ENCODE measurements at regions not wholly inside any gene's neighbourhood (a gene's known extent, or its start where the extent isn't known, plus 50 kb on each side); places are given as distances from the start of the nearest gene placed in this dataset.

DNA sequence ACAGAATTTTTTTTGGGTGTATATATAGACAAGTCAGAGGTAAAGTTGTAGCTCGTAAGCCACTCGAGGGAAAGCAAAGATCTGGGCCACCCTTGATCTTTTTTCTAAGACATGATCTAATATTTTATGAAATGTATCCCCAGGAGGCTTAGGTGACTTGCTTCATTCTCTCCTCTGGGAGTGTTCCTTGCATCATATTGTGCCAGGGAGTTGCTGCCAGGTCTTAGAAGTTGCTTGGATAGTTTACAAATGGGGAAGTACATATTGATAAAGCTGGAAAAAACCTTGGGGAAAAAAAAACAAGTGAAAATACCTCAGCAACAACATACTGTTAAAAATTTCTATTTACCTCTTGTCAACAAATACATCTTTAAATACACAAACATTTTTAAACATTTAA is 110.9 kb upstream of the CYYR1 start:
- Mint-ChIP-seq H3K27ac (no peak overlapping the region), H3K27me3 (ENCODE audit: low read depth) (peaks cover 2% of the 10 kb centered on the region), H3K36me3 (no peaks in the 10 kb centered on the region), H3K4me3 (no peak overlapping the region), H3K4me1 (no peaks in the 10 kb centered on the region), H3K9me3 (no peaks in the 10 kb centered on the region)
- TF ChIP-seq, protein P1, sequence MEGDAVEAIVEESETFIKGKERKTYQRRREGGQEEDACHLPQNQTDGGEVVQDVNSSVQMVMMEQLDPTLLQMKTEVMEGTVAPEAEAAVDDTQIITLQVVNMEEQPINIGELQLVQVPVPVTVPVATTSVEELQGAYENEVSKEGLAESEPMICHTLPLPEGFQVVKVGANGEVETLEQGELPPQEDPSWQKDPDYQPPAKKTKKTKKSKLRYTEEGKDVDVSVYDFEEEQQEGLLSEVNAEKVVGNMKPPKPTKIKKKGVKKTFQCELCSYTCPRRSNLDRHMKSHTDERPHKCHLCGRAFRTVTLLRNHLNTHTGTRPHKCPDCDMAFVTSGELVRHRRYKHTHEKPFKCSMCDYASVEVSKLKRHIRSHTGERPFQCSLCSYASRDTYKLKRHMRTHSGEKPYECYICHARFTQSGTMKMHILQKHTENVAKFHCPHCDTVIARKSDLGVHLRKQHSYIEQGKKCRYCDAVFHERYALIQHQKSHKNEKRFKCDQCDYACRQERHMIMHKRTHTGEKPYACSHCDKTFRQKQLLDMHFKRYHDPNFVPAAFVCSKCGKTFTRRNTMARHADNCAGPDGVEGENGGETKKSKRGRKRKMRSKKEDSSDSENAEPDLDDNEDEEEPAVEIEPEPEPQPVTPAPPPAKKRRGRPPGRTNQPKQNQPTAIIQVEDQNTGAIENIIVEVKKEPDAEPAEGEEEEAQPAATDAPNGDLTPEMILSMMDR (IDR thresholded peaks at IDR 0.05; ENCODE audit: unreplicated experiment): no peak
- no peak for DNase-seq (ENCODE audit: low spot score in 2 of 2, unreplicated experiment in 2 of 2)

DNA sequence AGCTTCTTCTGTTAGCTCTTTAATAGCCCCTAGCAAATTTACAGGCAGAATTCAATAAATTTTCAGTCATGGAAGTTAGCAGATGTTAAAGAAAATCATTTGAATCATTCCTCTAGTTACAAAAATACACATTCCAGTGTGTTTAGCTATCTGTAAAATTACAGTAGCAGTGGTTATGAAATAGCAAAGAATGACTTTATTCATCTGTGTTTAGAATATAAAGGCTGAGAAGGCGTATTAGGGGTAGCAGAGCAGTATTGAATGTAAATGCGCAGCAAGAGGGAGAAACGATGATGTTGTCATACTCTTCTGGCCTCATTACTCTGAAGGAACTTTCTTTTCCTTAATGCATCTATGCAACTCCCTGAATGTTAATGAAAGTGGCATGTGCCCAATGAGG is 106.2 kb upstream of the CYYR1 start:
- H3K4me1 Mint-ChIP-seq: no peaks in the 10 kb centered on the region
- H3K4me3 Mint-ChIP-seq: no peak overlapping the region
- H3K9me3 Mint-ChIP-seq: no peaks in the 10 kb centered on the region
- H3K27ac Mint-ChIP-seq: no peak overlapping the region
- no peaks in the 10 kb centered on the region for H3K36me3 Mint-ChIP-seq
- DNase-seq (ENCODE audit: low spot score in 2 of 2, unreplicated experiment in 2 of 2): no peak
- TF ChIP-seq, protein P1 (IDR thresholded peaks at IDR 0.05; ENCODE audit: unreplicated experiment): no peak
- peaks cover 2% of the 10 kb centered on the region for H3K27me3 Mint-ChIP-seq (ENCODE audit: low read depth)

DNA sequence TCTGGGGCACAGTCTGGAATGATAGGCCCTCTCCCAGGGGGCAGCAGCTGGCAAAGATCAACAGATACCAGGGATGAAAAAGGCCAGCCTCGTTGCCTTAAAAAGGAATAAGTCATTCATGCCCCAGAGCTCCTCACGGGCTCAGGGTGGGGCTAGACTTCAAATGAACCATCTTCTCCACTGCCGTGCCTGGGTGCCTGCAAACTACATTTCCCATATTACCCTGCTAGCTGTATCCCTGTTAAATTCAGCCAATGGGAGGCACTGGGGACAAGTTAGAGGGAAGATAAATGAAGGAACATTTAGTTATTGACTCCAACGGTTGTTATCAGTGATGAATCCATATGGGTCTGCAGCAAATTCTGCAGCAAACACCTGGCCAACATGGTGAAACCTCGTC is 101.2 kb upstream of the CYYR1 start:
- Mint-ChIP-seq H3K36me3 (no peaks in the 10 kb centered on the region), H3K27me3 (ENCODE audit: low read depth) (no peaks in the 10 kb centered on the region), H3K27ac (no peak overlapping the region), H3K4me3 (no peak overlapping the region), H3K9me3 (peaks cover 7% of the 10 kb centered on the region), H3K4me1 (no peaks in the 10 kb centered on the region)
- DNase-seq (ENCODE audit: low spot score in 2 of 2, unreplicated experiment in 2 of 2): no peak
- TF ChIP-seq, protein P1 (IDR thresholded peaks at IDR 0.05; ENCODE audit: unreplicated experiment): no peak

DNA sequence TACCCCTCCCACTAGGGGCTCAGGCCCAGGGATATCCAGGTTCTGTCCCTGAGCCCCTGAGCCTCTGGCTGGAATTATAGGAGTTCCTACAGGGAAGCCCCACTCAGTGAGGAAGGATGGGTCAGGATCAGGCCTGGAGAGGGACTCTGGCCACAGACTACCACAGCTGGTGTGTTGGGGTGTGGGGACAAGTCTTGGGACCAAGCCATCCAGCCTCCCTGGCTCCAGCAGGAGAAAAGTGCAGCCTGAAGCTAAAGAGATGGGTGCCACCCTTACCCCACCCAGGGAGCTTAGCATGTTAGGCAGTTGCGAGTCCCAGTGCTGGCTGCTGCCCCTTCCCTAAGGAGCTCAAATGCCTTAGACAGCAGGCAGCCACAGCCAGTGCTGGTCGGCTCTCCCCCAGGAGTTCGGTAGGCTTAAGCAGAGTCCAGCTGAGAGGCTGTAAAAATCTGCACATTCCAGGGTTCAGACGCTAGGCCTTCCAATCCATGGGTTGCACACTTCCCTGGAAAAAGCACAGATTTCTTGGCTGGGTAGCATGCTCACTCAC is 96.2 kb upstream of the CYYR1 start:
- no peak for DNase-seq (ENCODE audit: low spot score in 2 of 2, unreplicated experiment in 2 of 2)
- no peaks in the 10 kb centered on the region for H3K4me1 Mint-ChIP-seq
- peaks cover 49% of the 10 kb centered on the region for H3K9me3 Mint-ChIP-seq
- peaks cover 2% of the 10 kb centered on the region for H3K36me3 Mint-ChIP-seq
- no peaks in the 10 kb centered on the region for H3K27me3 Mint-ChIP-seq (ENCODE audit: low read depth)
- H3K27ac Mint-ChIP-seq: no peak overlapping the region
- H3K4me3 Mint-ChIP-seq: no peak overlapping the region
- TF ChIP-seq, protein P1 (IDR thresholded peaks at IDR 0.05; ENCODE audit: unreplicated experiment): no peak

GRCh38 chr21:26659757-26660156 is 86.7 kb upstream of the CYYR1 start:
- Mint-ChIP-seq H3K9me3 (peaks cover 34% of the 10 kb centered on the region), H3K27ac (no peak overlapping the region), H3K4me1 (no peaks in the 10 kb centered on the region), H3K36me3 (peaks cover 3% of the 10 kb centered on the region), H3K4me3 (no peak overlapping the region), H3K27me3 (ENCODE audit: low read depth) (no peaks in the 10 kb centered on the region)
- TF ChIP-seq, protein P1 (IDR thresholded peaks at IDR 0.05; ENCODE audit: unreplicated experiment): no peak
- no peak for DNase-seq (ENCODE audit: low spot score in 2 of 2, unreplicated experiment in 2 of 2)

GRCh38 chr21:26659182-26659581 is 86.1 kb upstream of the CYYR1 start:
- DNase-seq (ENCODE audit: low spot score in 2 of 2, unreplicated experiment in 2 of 2): no peak
- peaks cover 33% of the 10 kb centered on the region for H3K9me3 Mint-ChIP-seq
- H3K4me1 Mint-ChIP-seq: no peaks in the 10 kb centered on the region
- no peak overlapping the region for H3K4me3 Mint-ChIP-seq
- H3K27ac Mint-ChIP-seq: no peak overlapping the region
- TF ChIP-seq, protein P1 (IDR thresholded peaks at IDR 0.05; ENCODE audit: unreplicated experiment): no peak
- no peaks in the 10 kb centered on the region for H3K27me3 Mint-ChIP-seq (ENCODE audit: low read depth)
- peaks cover 2% of the 10 kb centered on the region for H3K36me3 Mint-ChIP-seq

Measured in mesothelial cell of epicardium (in vitro differentiated cells).